ENCODE measurements at regions not wholly inside any gene's neighbourhood (a gene's known extent, or its start where the extent isn't known, plus 50 kb on each side); places are given as distances from the start of the nearest gene placed in this dataset.

GRCh38 chr6:130765181-130765727, 62.0 kb upstream of the SMLR1 start:
- TF ChIP-seq, protein P1, sequence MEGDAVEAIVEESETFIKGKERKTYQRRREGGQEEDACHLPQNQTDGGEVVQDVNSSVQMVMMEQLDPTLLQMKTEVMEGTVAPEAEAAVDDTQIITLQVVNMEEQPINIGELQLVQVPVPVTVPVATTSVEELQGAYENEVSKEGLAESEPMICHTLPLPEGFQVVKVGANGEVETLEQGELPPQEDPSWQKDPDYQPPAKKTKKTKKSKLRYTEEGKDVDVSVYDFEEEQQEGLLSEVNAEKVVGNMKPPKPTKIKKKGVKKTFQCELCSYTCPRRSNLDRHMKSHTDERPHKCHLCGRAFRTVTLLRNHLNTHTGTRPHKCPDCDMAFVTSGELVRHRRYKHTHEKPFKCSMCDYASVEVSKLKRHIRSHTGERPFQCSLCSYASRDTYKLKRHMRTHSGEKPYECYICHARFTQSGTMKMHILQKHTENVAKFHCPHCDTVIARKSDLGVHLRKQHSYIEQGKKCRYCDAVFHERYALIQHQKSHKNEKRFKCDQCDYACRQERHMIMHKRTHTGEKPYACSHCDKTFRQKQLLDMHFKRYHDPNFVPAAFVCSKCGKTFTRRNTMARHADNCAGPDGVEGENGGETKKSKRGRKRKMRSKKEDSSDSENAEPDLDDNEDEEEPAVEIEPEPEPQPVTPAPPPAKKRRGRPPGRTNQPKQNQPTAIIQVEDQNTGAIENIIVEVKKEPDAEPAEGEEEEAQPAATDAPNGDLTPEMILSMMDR (IDR thresholded peaks at IDR 0.05; ENCODE audit: low read depth, low read length) = no peak
- H3K36me3 ChIP-seq = no peaks in the 10 kb centered on the region
- H3K9me3 ChIP-seq = no peaks in the 10 kb centered on the region
- no peaks in the 10 kb centered on the region for H3K4me1 ChIP-seq
- no peak overlapping the region for H3K4me3 ChIP-seq (ENCODE audit: low read depth, low read length)
- no peak for DNase-seq
- no peaks in the 10 kb centered on the region for H3K27me3 ChIP-seq

- DNase-seq = no peak
These were observed 60.7 kb upstream of the SMLR1 start for GRCh38 chr6:130766239-130767144.

DNA sequence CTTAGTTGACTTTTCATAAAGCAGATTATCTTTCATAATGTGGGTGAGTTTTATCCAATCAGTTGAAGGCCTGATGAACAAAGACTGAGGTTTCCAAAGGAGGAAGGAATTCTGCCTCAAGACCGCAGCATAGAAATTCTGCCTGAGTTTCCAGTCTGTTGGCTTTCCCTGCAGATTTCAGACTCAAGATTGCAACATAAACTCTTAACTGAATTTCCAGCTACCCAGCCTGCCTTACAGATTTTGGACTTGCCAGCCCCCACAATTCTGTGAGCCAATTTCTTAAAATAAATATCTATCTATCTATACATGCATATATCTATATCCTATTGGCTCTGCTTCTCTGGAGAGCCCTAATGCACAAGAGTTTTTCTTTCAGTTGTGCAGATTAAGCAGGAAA, 57.3 kb upstream of the SMLR1 start:
- TF ChIP-seq, protein P1 (IDR thresholded peaks at IDR 0.05; ENCODE audit: low read depth, low read length) = no peak
- DNase-seq = no peak
- no peaks in the 10 kb centered on the region for H3K36me3 ChIP-seq
- no peaks in the 10 kb centered on the region for H3K9me3 ChIP-seq
- no peak overlapping the region for H3K4me3 ChIP-seq (ENCODE audit: low read depth, low read length)
- H3K4me1 ChIP-seq = no peaks in the 10 kb centered on the region
- no peaks in the 10 kb centered on the region for H3K27me3 ChIP-seq

More at GRCh38 chr6:130766239-130767144, 60.7 kb upstream of the SMLR1 start:
- Histone ChIP-seq H3K27me3 (no peaks in the 10 kb centered on the region), H3K9me3 (no peaks in the 10 kb centered on the region), H3K4me3 (ENCODE audit: low read depth, low read length) (no peak overlapping the region), H3K4me1 (no peaks in the 10 kb centered on the region), H3K36me3 (no peaks in the 10 kb centered on the region)
- TF ChIP-seq, protein P1 (IDR thresholded peaks at IDR 0.05; ENCODE audit: low read depth, low read length) = no peak

DNA sequence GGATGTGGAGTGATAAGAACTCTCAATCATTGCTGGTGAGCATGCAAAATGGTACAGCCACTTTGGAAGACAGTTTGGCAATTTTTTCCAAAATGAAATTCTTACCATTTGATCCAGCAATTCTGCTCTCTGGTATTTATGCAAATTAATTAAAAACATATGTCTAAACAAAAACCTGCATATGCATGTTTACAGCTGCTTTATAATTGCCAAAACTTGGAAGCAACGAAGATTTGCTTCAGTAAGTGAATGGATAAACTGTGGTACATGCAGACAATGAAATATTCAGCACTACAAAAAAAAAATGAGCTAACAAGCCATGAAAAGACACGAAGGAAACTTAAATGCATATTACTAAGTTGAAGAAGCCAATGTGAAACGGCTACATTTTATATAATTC, 55.5 kb upstream of the SMLR1 start:
- Histone ChIP-seq H3K4me1 (no peaks in the 10 kb centered on the region), H3K27me3 (no peaks in the 10 kb centered on the region), H3K9me3 (no peaks in the 10 kb centered on the region), H3K4me3 (ENCODE audit: low read depth, low read length) (no peak overlapping the region), H3K36me3 (no peaks in the 10 kb centered on the region)
- TF ChIP-seq, protein P1 (IDR thresholded peaks at IDR 0.05; ENCODE audit: low read depth, low read length) = no peak
- no peak for DNase-seq

GRCh38 chr6:130773860-130774259, 53.3 kb upstream of the SMLR1 start:
- no peak for DNase-seq
- no peaks in the 10 kb centered on the region for H3K4me1 ChIP-seq
- TF ChIP-seq, protein P1 (IDR thresholded peaks at IDR 0.05; ENCODE audit: low read depth, low read length) = no peak
- no peaks in the 10 kb centered on the region for H3K27me3 ChIP-seq
- H3K9me3 ChIP-seq = no peaks in the 10 kb centered on the region
- no peaks in the 10 kb centered on the region for H3K36me3 ChIP-seq
- H3K4me3 ChIP-seq (ENCODE audit: low read depth, low read length) = no peak overlapping the region
